GM21447 (cell line): ENCODE measurements at regions not wholly inside any gene's neighbourhood (a gene's known extent, or its start where the extent isn't known, plus 50 kb on each side); places are given as distances from the start of the nearest gene placed in this dataset.
"Not testable (repeated sequence)": the region's sequence is repeated elsewhere in the genome, so short reads cannot be mapped to it uniquely, and the experiment has no call there.

Source experiments
- ATAC-seq: cut with Tn5 transposase; IDR thresholded peaks from one replicate; pipeline ENCODE4 v1.9.1; 2021; ENCODE audit not compliant: unreplicated experiment

GRCh38 chr1:109857702-109858101, 52.9 kb upstream of the CSF1 start:
- not testable (repeated sequence) for ATAC-seq

- not testable (repeated sequence) for ATAC-seq
These were observed 54.7 kb upstream of the CSF1 start for GRCh38 chr1:109855986-109856385.

GRCh38 chr1:109853972-109854371, 56.7 kb upstream of the CSF1 start:
- ATAC-seq = not testable (repeated sequence)

- ATAC-seq = not testable (repeated sequence)
These were observed 58.2 kb upstream of the CSF1 start for GRCh38 chr1:109852221-109853015.

GRCh38 chr1:109850827-109851226, 59.8 kb upstream of the CSF1 start:
- ATAC-seq = no peak

- no peak for ATAC-seq
These were observed 60.5 kb upstream of the CSF1 start for GRCh38 chr1:109850194-109850593.

- no peak for ATAC-seq
These were observed 61.0 kb upstream of the CSF1 start for GRCh38 chr1:109849655-109850054.

- ATAC-seq = no peak
These were observed 63.4 kb upstream of the CSF1 start for GRCh38 chr1:109847251-109847650.

GRCh38 chr1:109846846-109847245, 63.8 kb upstream of the CSF1 start:
- no peak for ATAC-seq

GRCh38 chr1:109846162-109846561, 64.5 kb upstream of the CSF1 start:
- no peak for ATAC-seq

GRCh38 chr1:109845658-109846057, 65.0 kb upstream of the CSF1 start:
- no peak for ATAC-seq

- ATAC-seq = no peak
These were observed 66.0 kb upstream of the CSF1 start for GRCh38 chr1:109844609-109845008.

- ATAC-seq = no peak
These were observed 70.5 kb upstream of the CSF1 start for GRCh38 chr1:109840011-109840629.

GRCh38 chr1:109839276-109839675, 71.4 kb upstream of the CSF1 start:
- not testable (repeated sequence) for ATAC-seq

GRCh38 chr1:109838838-109839240, 71.8 kb upstream of the CSF1 start:
- ATAC-seq = no peak

- ATAC-seq = no peak
These were observed 72.6 kb upstream of the CSF1 start for GRCh38 chr1:109837852-109838570.

GRCh38 chr1:109835645-109836044, 71.9 kb upstream of the EPS8L3 start:
- ATAC-seq = not testable (repeated sequence)

- ATAC-seq = no peak
These were observed 71.2 kb upstream of the EPS8L3 start for GRCh38 chr1:109834951-109835350.

GRCh38 chr1:109832945-109833344, 69.2 kb upstream of the EPS8L3 start:
- no peak for ATAC-seq

- ATAC-seq = no peak
These were observed 65.2 kb upstream of the EPS8L3 start for GRCh38 chr1:109828756-109829505.

- no peak for ATAC-seq
These were observed 64.3 kb upstream of the EPS8L3 start for GRCh38 chr1:109827986-109828385.
